Heart right ventricle (tissue), 16 donors: ENCODE measurements at regions not wholly inside any gene's neighbourhood (a gene's known extent, or its start where the extent isn't known, plus 50 kb on each side); places are given as distances from the start of the nearest gene placed in this dataset.

Experiments
- ATAC-seq, 8 donors: fragments of 200-7000 bp; cut with Tn5 transposase; one replicate each; pipeline ENCODE4 v1.9.1; 2020; ENCODE audit warnings: mild to moderate bottlenecking in 8 of 8, moderate library complexity in 8 of 8, moderate number of reproducible peaks in 1 of 8
- DNase-seq, 2 donors: peaks; one replicate each; pipeline ENCODE4 v3.0.0-alpha.2; 2020
- H3K27ac ChIP-seq, 10 donors: fragments of 200-600 bp; sonication (generic) in 2 of 10; one replicate each; pipeline versions ENCODE4 v1.5.0 to v1.8.0; 2020 to 2022; ENCODE audit warnings: mild to moderate bottlenecking in 3 of 10
- H3K27me3 ChIP-seq, 7 donors: fragments of 200-600 bp; one replicate each; pipeline ENCODE4 v1.8.0; 2021 to 2022; ENCODE audit warnings: mild to moderate bottlenecking in 2 of 7
- H3K36me3 ChIP-seq, 9 donors: fragments of 200-600 bp; sonication (generic) in 1 of 9; one replicate each; pipeline versions ENCODE4 v1.5.0 to v1.8.0; 2020 to 2022; ENCODE audit warnings: mild to moderate bottlenecking in 2 of 9
- H3K4me1 ChIP-seq, 9 donors: fragments of 200-600 bp; sonication (generic) in 1 of 9; one replicate each; pipeline versions ENCODE4 v1.5.0 to v1.8.0; 2020 to 2022; ENCODE audit warnings: mild to moderate bottlenecking in 4 of 9
- H3K4me3 ChIP-seq, 10 donors: fragments of 200-600 bp; sonication (generic) in 2 of 10; one replicate each; pipeline versions ENCODE4 v1.5.0 to v1.8.0; 2020 to 2022; ENCODE audit warnings: mild to moderate bottlenecking in 7 of 10, moderate library complexity in 2 of 10
- H3K9me3 ChIP-seq, 11 donors: fragments of 200-600 bp in 10 of 11; sonication (generic) in 2 of 11; one replicate each; pipeline versions ENCODE4 v1.5.0 to v1.8.0; 2013 to 2022; ENCODE audit warnings: mild to moderate bottlenecking in 2 of 11, control low read depth in 1 of 11, moderate library complexity in 1 of 11
- CTCF ChIP-seq, 9 donors: fragments of 200-600 bp; sonication (generic) in 2 of 9; IDR thresholded peaks; one replicate each; pipeline versions ENCODE4 v1.5.0 to v1.8.0; 2021 to 2022; ENCODE audit warnings: antibody characterized with exemption in 9 of 9, mild to moderate bottlenecking in 5 of 9, moderate library complexity in 1 of 9
- WGBS, 2 donors: extraction: QIAGEN DNeasy Blood & Tissue Kit; methylation state at CpG; one replicate each; pipeline ENCODE4 v1.1.7; 2013; ENCODE audit warnings: inconsistent platforms in 1 of 2; 5-methylcytosine and 5-hydroxymethylcytosine counted together
- intact Hi-C, 10 donors: fragments of 100-400 bp; cut with DNase I; formaldehyde crosslinking; loops; one replicate each; pipeline versions ENCODE4 v1.11.1 to v1.14.2; 2022
- donor health status: Arrhythmogenic right ventricular cardiomyopathy.
- donor health status: ischemic (EF 13 %, LVEDD 7.1; RV severe dilation, severe dysfunction).
- donor health status: healthy with polysubstance abuse.
- donor health status: DM: no; HTN: yes; CAD: no.
- donor health status: DM: no; HTN: no; CAD: no.
- donor health status: ischemic (EF 25% LVEDD 6.9; RV normal size, moderate dysfunction).
- donor health status: ischemic (EF 25% LVEDD 5.7; RV mildly dilated, moderate dysfunction).
- donor health status: healthy.
- donor health status: DM: yes; HTN: yes; CAD: no.
- donor health status: Ischemic cardiomyopathy.
- donor health status: ischemic (EF 35%, LVEDD 5.7; RV mildly dilated, moderate dysfunction).
- donor health status: nonischemic (EF 11% LVEDD 7.7; RV severe dilation, severe dysfunction).
- donor health status: DM: yes; HTN: yes; CAD: no.
- donor health status: PGD.
- donor health status: ischemic (EF 29% LVEDD 5.4; RV normal size, mild dysfunction).
- donor health status: nonischemic (EF 23%, LVEDD 6.1; RV moderate dilation, normal function).

DNA sequence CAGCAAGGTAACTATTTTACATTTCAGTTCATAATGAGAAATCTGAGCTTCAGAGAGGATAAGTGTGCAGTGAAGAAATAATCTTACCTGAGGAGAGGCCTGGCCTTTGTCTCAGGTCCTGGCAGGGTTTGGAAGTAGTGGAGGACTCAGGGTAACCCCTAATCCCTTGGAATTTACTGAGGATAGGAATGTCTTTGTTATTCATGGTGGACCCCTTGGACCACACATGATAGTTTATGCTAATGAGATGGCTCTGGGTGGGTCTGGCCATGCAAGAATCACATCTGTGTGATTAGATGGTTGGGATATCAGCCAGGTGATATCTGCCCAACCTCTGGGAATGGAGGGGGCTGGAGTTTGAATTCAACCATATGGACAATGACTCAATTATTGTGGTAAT lies 65.0 kb upstream of the DAZL start:
- no peak for TF ChIP-seq CTCF (IDR thresholded peaks at IDR 0.05)
- intact Hi-C loops: no loop called here

DNA sequence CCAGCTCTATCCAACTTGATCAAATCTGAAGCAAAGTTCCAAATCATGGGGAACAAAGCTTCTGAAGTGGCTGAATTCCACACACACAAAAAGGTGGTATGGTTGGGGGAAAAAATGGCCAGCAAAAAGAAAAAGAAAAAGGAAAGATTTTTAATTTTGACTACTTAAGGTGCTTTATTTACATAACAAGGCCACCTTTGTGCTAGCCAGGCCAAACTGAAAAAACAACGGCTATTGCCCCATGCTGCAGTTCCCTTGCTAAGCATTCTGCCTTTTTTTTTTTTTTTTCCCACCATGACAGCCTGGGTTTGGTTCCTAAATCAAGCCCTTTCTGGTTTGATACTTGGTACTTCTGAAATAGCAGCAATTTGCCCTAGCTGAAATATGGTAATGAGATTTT lies 66.5 kb upstream of the DAZL start:
- Histone ChIP-seq H3K27me3 (no peaks in the 10 kb centered on the region), H3K9me3 (peaks cover 0 to 21% (median 2%) of the 10 kb centered on the region in 11 donors), H3K36me3 (no peaks in the 10 kb centered on the region), H3K4me3 (no peak overlapping the region), H3K4me1 (peaks cover 0 to 5% (median 0%) of the 10 kb centered on the region in 9 donors), H3K27ac (no peak overlapping the region)
- ATAC-seq: no peak
- WGBS, 2 donors: 73 to 87% methylated on average over 1 of the region's 1 CpG
- no peak for TF ChIP-seq CTCF (IDR thresholded peaks at IDR 0.05)
- DNase-seq: no peak
- intact Hi-C loops: no loop called here

More for the DNA sequence above, 65.0 kb upstream of the DAZL start:
- H3K9me3 ChIP-seq: peaks cover 0 to 7% (median 0%) of the 10 kb centered on the region in 11 donors
- H3K4me1 ChIP-seq: peaks cover 0 to 8% (median 0%) of the 10 kb centered on the region in 9 donors
- ATAC-seq (no peak), DNase-seq (no peak)
- H3K27me3 ChIP-seq: no peaks in the 10 kb centered on the region
- H3K27ac ChIP-seq: no peak overlapping the region
- H3K36me3 ChIP-seq: no peaks in the 10 kb centered on the region
- H3K4me3 ChIP-seq: no peak overlapping the region

DNA sequence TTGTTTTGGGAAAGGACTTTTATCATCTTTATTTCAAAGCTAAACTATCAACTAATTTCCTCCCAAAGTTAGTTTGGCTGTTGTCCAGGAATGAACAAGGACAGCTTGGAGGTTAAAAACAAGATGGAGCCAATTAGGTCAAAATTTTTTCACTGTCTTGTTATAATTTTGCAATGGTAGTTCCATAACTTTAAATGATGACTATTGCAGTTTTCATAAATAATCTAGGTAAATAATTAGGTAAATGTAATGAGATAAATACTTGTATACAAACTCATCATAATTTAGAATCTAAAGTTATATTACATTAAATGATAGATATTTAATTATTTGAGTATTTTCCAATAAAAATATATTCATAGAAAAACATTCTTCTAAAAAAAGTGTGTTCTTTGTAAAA lies 68.3 kb upstream of the DAZL start:
- intact Hi-C loops: no loop called here
- no peak for TF ChIP-seq CTCF (IDR thresholded peaks at IDR 0.05)
- Histone ChIP-seq H3K4me3 (no peak overlapping the region), H3K36me3 (no peaks in the 10 kb centered on the region), H3K9me3 (peaks cover 0 to 21% (median 2%) of the 10 kb centered on the region in 11 donors), H3K27ac (no peak overlapping the region), H3K4me1 (peaks cover 0 to 5% (median 0%) of the 10 kb centered on the region in 9 donors), H3K27me3 (no peaks in the 10 kb centered on the region)
- ATAC-seq (no peak), DNase-seq (no peak)

- TF ChIP-seq CTCF (IDR thresholded peaks at IDR 0.05): no peak
- Histone ChIP-seq H3K9me3 (peaks cover 0 to 21% (median 2%) of the 10 kb centered on the region in 11 donors), H3K36me3 (no peaks in the 10 kb centered on the region), H3K4me1 (no peaks in the 10 kb centered on the region), H3K27me3 (no peaks in the 10 kb centered on the region), H3K27ac (no peak overlapping the region), H3K4me3 (no peak overlapping the region)
- intact Hi-C loops: no loop called here
- no peak for DNase-seq
- ATAC-seq: no peak
These were observed 70.6 kb upstream of the DAZL start for GRCh38 chr3:16675805-16676204.

GRCh38 chr3:16686679-16687078 lies 81.5 kb upstream of the DAZL start:
- no peak overlapping the region for H3K27ac ChIP-seq
- H3K27me3 ChIP-seq: no peaks in the 10 kb centered on the region
- DNase-seq (no peak), ATAC-seq (no peak)
- H3K9me3 ChIP-seq: no peaks in the 10 kb centered on the region
- H3K4me1 ChIP-seq: no peaks in the 10 kb centered on the region
- WGBS, 2 donors: 87 to 88% methylated on average over 3 of the region's 3 CpGs
- no peak for TF ChIP-seq CTCF (IDR thresholded peaks at IDR 0.05)
- intact Hi-C loops: no loop called here
- no peaks in the 10 kb centered on the region for H3K36me3 ChIP-seq
- no peak overlapping the region for H3K4me3 ChIP-seq
